ENCODE measurements at regions not wholly inside any gene's neighbourhood (a gene's known extent, or its start where the extent isn't known, plus 50 kb on each side); places are given as distances from the start of the nearest gene placed in this dataset.

- Mint-ChIP-seq H3K36me3 (no peaks in the 10 kb centered on the region), H3K4me3 (no peak overlapping the region), H3K27ac (no peak overlapping the region), H3K4me1 (no peaks in the 10 kb centered on the region), H3K27me3 (peaks cover 0 to 6% (median 4%) of the 10 kb centered on the region in 5 donors), H3K9me3 (peaks cover 0 to 2% (median 0%) of the 10 kb centered on the region in 11 donors)
- H3K36me3 ChIP-seq (ENCODE audit: control insufficient read depth in 2 of 3, insufficient read depth in 3 of 3, low read length in 3 of 3): no peaks in the 10 kb centered on the region
- no peaks in the 10 kb centered on the region for H3K9me3 ChIP-seq (ENCODE audit: control insufficient read depth in 2 of 3, low read length in 3 of 3)
- ChIA-PET POLR2A (no interaction called here), CTCF (no interaction called here)
- DNase-seq (no peak), ATAC-seq (peak; percentile 21)
- no peak overlapping the region for H3K27ac ChIP-seq (ENCODE audit: low read depth, low read length)
- no peak overlapping the region for H3K4me3 ChIP-seq (ENCODE audit: low read length)
- intact Hi-C loops (cut with micrococcal nuclease): no loop called here
- no peaks in the 10 kb centered on the region for H3K4me1 ChIP-seq (ENCODE audit: control insufficient read depth in 2 of 2, insufficient read depth in 2 of 2, low read length in 2 of 2)
- no peaks in the 10 kb centered on the region for H3K27me3 ChIP-seq (ENCODE audit: control insufficient read depth in 2 of 2, insufficient read depth in 2 of 2, low read length in 2 of 2)
Measured at GRCh38 chr5:135724617-135725016, 109.8 kb upstream of the SLC25A48 start.

- Histone ChIP-seq H3K36me3 (ENCODE audit: control insufficient read depth in 2 of 3, insufficient read depth in 3 of 3, low read length in 3 of 3) (no peaks in the 10 kb centered on the region), H3K4me3 (ENCODE audit: low read length) (no peak overlapping the region), H3K27me3 (ENCODE audit: control insufficient read depth in 2 of 2, insufficient read depth in 2 of 2, low read length in 2 of 2) (no peaks in the 10 kb centered on the region), H3K27ac (ENCODE audit: low read depth, low read length) (no peak overlapping the region), H3K4me1 (ENCODE audit: control insufficient read depth in 2 of 2, insufficient read depth in 2 of 2, low read length in 2 of 2) (no peaks in the 10 kb centered on the region), H3K9me3 (ENCODE audit: control insufficient read depth in 2 of 3, low read length in 3 of 3) (no peaks in the 10 kb centered on the region)
- peaks cover 0 to 2% (median 0%) of the 10 kb centered on the region in 11 donors for H3K9me3 Mint-ChIP-seq
- DNase-seq (no peak), ATAC-seq (no peak)
- intact Hi-C loops (cut with micrococcal nuclease): no loop called here
- ChIA-PET CTCF (no interaction called here), POLR2A (no interaction called here)
- no peaks in the 10 kb centered on the region for H3K36me3 Mint-ChIP-seq
- H3K27me3 Mint-ChIP-seq: peaks cover 0 to 9% (median 4%) of the 10 kb centered on the region in 5 donors
- no peak overlapping the region for H3K27ac Mint-ChIP-seq
- H3K4me1 Mint-ChIP-seq: no peaks in the 10 kb centered on the region
- no peak overlapping the region for H3K4me3 Mint-ChIP-seq
Measured at GRCh38 chr5:135723491-135723890, 111.0 kb upstream of the SLC25A48 start.

GRCh38 chr5:135721548-135722090 lies 112.8 kb upstream of the SLC25A48 start:
- Histone ChIP-seq H3K27me3 (ENCODE audit: control insufficient read depth in 2 of 2, insufficient read depth in 2 of 2, low read length in 2 of 2) (no peaks in the 10 kb centered on the region), H3K4me3 (ENCODE audit: low read length) (no peak overlapping the region), H3K36me3 (ENCODE audit: control insufficient read depth in 2 of 3, insufficient read depth in 3 of 3, low read length in 3 of 3) (no peaks in the 10 kb centered on the region), H3K9me3 (ENCODE audit: control insufficient read depth in 2 of 3, low read length in 3 of 3) (no peaks in the 10 kb centered on the region), H3K27ac (ENCODE audit: low read depth, low read length) (no peak overlapping the region), H3K4me1 (ENCODE audit: control insufficient read depth in 2 of 2, insufficient read depth in 2 of 2, low read length in 2 of 2) (no peaks in the 10 kb centered on the region)
- Mint-ChIP-seq H3K4me1 (no peaks in the 10 kb centered on the region), H3K4me3 (no peak overlapping the region), H3K27me3 (peaks cover 0 to 13% (median 4%) of the 10 kb centered on the region in 5 donors), H3K27ac (no peak overlapping the region), H3K36me3 (no peaks in the 10 kb centered on the region), H3K9me3 (peaks cover 0 to 2% (median 0%) of the 10 kb centered on the region in 11 donors)
- intact Hi-C loops (cut with micrococcal nuclease): no loop called here
- ChIA-PET POLR2A (no interaction called here), CTCF (no interaction called here)
- ATAC-seq (no peak), DNase-seq (no peak)

- intact Hi-C loops (cut with micrococcal nuclease): no loop called here
- no peaks in the 10 kb centered on the region for H3K36me3 ChIP-seq (ENCODE audit: control insufficient read depth in 2 of 3, insufficient read depth in 3 of 3, low read length in 3 of 3)
- ATAC-seq (no peak), DNase-seq (no peak)
- no peak overlapping the region for H3K4me3 ChIP-seq (ENCODE audit: low read length)
- no peaks in the 10 kb centered on the region for H3K9me3 ChIP-seq (ENCODE audit: control insufficient read depth in 2 of 3, low read length in 3 of 3)
- Mint-ChIP-seq H3K27me3 (peaks cover 0 to 13% (median 2%) of the 10 kb centered on the region in 5 donors), H3K36me3 (no peaks in the 10 kb centered on the region), H3K27ac (no peak overlapping the region), H3K9me3 (peaks cover 0 to 2% (median 0%) of the 10 kb centered on the region in 11 donors), H3K4me3 (no peak overlapping the region), H3K4me1 (no peaks in the 10 kb centered on the region)
- H3K27me3 ChIP-seq (ENCODE audit: control insufficient read depth in 2 of 2, insufficient read depth in 2 of 2, low read length in 2 of 2): no peaks in the 10 kb centered on the region
- no peak overlapping the region for H3K27ac ChIP-seq (ENCODE audit: low read depth, low read length)
- POLR2A ChIA-PET: no interaction called here
- CTCF ChIA-PET: no interaction called here
- H3K4me1 ChIP-seq (ENCODE audit: control insufficient read depth in 2 of 2, insufficient read depth in 2 of 2, low read length in 2 of 2): no peaks in the 10 kb centered on the region
Measured at GRCh38 chr5:135720191-135720590, 114.3 kb upstream of the SLC25A48 start.

GRCh38 chr5:135719428-135720063 lies 114.9 kb upstream of the SLC25A48 start:
- H3K4me3 ChIP-seq (ENCODE audit: low read length): no peak overlapping the region
- H3K4me1 ChIP-seq (ENCODE audit: control insufficient read depth in 2 of 2, insufficient read depth in 2 of 2, low read length in 2 of 2): no peaks in the 10 kb centered on the region
- POLR2A ChIA-PET: no interaction called here
- no peaks in the 10 kb centered on the region for H3K9me3 ChIP-seq (ENCODE audit: control insufficient read depth in 2 of 3, low read length in 3 of 3)
- Mint-ChIP-seq H3K4me1 (no peaks in the 10 kb centered on the region), H3K9me3 (peaks cover 0 to 2% (median 0%) of the 10 kb centered on the region in 11 donors), H3K36me3 (no peaks in the 10 kb centered on the region), H3K27ac (no peak overlapping the region), H3K4me3 (no peak overlapping the region), H3K27me3 (peaks cover 0 to 13% (median 2%) of the 10 kb centered on the region in 5 donors)
- DNase-seq (no peak), ATAC-seq (no peak)
- H3K36me3 ChIP-seq (ENCODE audit: control insufficient read depth in 2 of 3, insufficient read depth in 3 of 3, low read length in 3 of 3): no peaks in the 10 kb centered on the region
- no peak overlapping the region for H3K27ac ChIP-seq (ENCODE audit: low read depth, low read length)
- H3K27me3 ChIP-seq (ENCODE audit: control insufficient read depth in 2 of 2, insufficient read depth in 2 of 2, low read length in 2 of 2): no peaks in the 10 kb centered on the region
- intact Hi-C loops (cut with micrococcal nuclease): no loop called here
- CTCF ChIA-PET: no interaction called here

- Mint-ChIP-seq H3K27ac (no peak overlapping the region), H3K4me3 (no peak overlapping the region), H3K4me1 (no peaks in the 10 kb centered on the region), H3K9me3 (no peaks in the 10 kb centered on the region), H3K27me3 (peaks cover 0 to 13% (median 2%) of the 10 kb centered on the region in 5 donors), H3K36me3 (no peaks in the 10 kb centered on the region)
- intact Hi-C loops (cut with micrococcal nuclease): no loop called here
- DNase-seq: no peak
- Histone ChIP-seq H3K27ac (ENCODE audit: low read depth, low read length) (no peak overlapping the region), H3K27me3 (ENCODE audit: control insufficient read depth in 2 of 2, insufficient read depth in 2 of 2, low read length in 2 of 2) (no peaks in the 10 kb centered on the region), H3K36me3 (ENCODE audit: control insufficient read depth in 2 of 3, insufficient read depth in 3 of 3, low read length in 3 of 3) (no peaks in the 10 kb centered on the region), H3K4me1 (ENCODE audit: control insufficient read depth in 2 of 2, insufficient read depth in 2 of 2, low read length in 2 of 2) (no peaks in the 10 kb centered on the region), H3K4me3 (ENCODE audit: low read length) (no peak overlapping the region), H3K9me3 (ENCODE audit: control insufficient read depth in 2 of 3, low read length in 3 of 3) (no peaks in the 10 kb centered on the region)
- POLR2A ChIA-PET: no interaction called here
- ATAC-seq: no peak
- CTCF ChIA-PET: no interaction called here
Measured at GRCh38 chr5:135718651-135719050, 115.8 kb upstream of the SLC25A48 start.

GRCh38 chr5:135718151-135718550 lies 116.3 kb upstream of the SLC25A48 start:
- no peaks in the 10 kb centered on the region for H3K9me3 ChIP-seq (ENCODE audit: control insufficient read depth in 2 of 3, low read length in 3 of 3)
- H3K36me3 Mint-ChIP-seq: no peaks in the 10 kb centered on the region
- H3K27me3 ChIP-seq (ENCODE audit: control insufficient read depth in 2 of 2, insufficient read depth in 2 of 2, low read length in 2 of 2): no peaks in the 10 kb centered on the region
- ChIA-PET CTCF (no interaction called here), POLR2A (no interaction called here)
- H3K36me3 ChIP-seq (ENCODE audit: control insufficient read depth in 2 of 3, insufficient read depth in 3 of 3, low read length in 3 of 3): no peaks in the 10 kb centered on the region
- no peak overlapping the region for H3K27ac Mint-ChIP-seq
- H3K27ac ChIP-seq (ENCODE audit: low read depth, low read length): no peak overlapping the region
- no peaks in the 10 kb centered on the region for H3K4me1 ChIP-seq (ENCODE audit: control insufficient read depth in 2 of 2, insufficient read depth in 2 of 2, low read length in 2 of 2)
- ATAC-seq (no peak), DNase-seq (no peak)
- no peak overlapping the region for H3K4me3 ChIP-seq (ENCODE audit: low read length)
- H3K4me3 Mint-ChIP-seq: no peak overlapping the region
- intact Hi-C loops (cut with micrococcal nuclease): no loop called here
- peaks cover 0 to 13% (median 2%) of the 10 kb centered on the region in 5 donors for H3K27me3 Mint-ChIP-seq
- no peaks in the 10 kb centered on the region for H3K9me3 Mint-ChIP-seq
- no peaks in the 10 kb centered on the region for H3K4me1 Mint-ChIP-seq

Data from naive thymus-derived CD4-positive, alpha-beta T cell (primary cell).